Kidney (tissue), 13 donors: ENCODE measurements at regions not wholly inside any gene's neighbourhood (a gene's known extent, or its start where the extent isn't known, plus 50 kb on each side); places are given as distances from the start of the nearest gene placed in this dataset.

Experiments
- DNase-seq, 5 donors: peaks; one replicate each; pipeline ENCODE4 v3.0.0-alpha.2; 2013 to 2020
- FAIRE-seq: peaks from 2 replicates; lab custom pipeline; 2012; peaks lifted over from hg19 to GRCh38; lab: Jason Lieb, UNC
- H3K27ac ChIP-seq, 2 donors: one replicate each; pipeline ENCODE4 v1.7.0; 2013; ENCODE audit warnings: low read depth in 2 of 2, low read length in 2 of 2, inconsistent platforms in 1 of 2
- H3K27me3 ChIP-seq: one replicate; pipeline ENCODE4 v1.7.1; 2013; ENCODE audit warnings: low read length, inconsistent platforms; ENCODE audit not compliant: control insufficient read depth, insufficient read depth
- H3K36me3 ChIP-seq, 3 donors: one replicate each; pipeline versions ENCODE4 v1.7.0 to v1.7.1; 2013; ENCODE audit warnings: low read length in 3 of 3, control low read depth in 1 of 3, inconsistent platforms in 1 of 3; ENCODE audit not compliant: insufficient read depth in 3 of 3, control insufficient read depth in 2 of 3
- H3K4me1 ChIP-seq, 3 donors: one replicate each; pipeline versions ENCODE4 v1.7.0 to v1.7.1; 2013; ENCODE audit warnings: low read length in 3 of 3, inconsistent platforms in 1 of 3, low read depth in 1 of 3; ENCODE audit not compliant: control insufficient read depth in 2 of 3, insufficient read depth in 2 of 3
- H3K4me3 ChIP-seq, 3 donors: one replicate each; pipeline versions ENCODE4 v1.7.0 to v1.8.1; 2013; ENCODE audit warnings: low read length in 3 of 3, control low read depth in 1 of 3, inconsistent platforms in 1 of 3
- H3K9ac ChIP-seq, 3 donors: one replicate each; pipeline versions ENCODE4 v1.7.0 to v1.7.1; 2013; ENCODE audit warnings: low read length in 3 of 3, control low read depth in 1 of 3, inconsistent platforms in 1 of 3
- H3K9me3 ChIP-seq, 3 donors: one replicate each; pipeline versions ENCODE4 v1.7.0 to v1.7.1; 2013; ENCODE audit warnings: low read length in 3 of 3, control low read depth in 1 of 3, inconsistent platforms in 1 of 3; ENCODE audit not compliant: control insufficient read depth in 2 of 3, insufficient read depth in 1 of 3
- intact Hi-C: fragments of 100-400 bp; cut with DNase I; formaldehyde crosslinking; loops from one replicate; pipeline ENCODE4 v1.11.1; 2022
- TF ChIP-seq, protein P1 (sequence below): IDR thresholded peaks from 3 replicates; pipeline ENCODE4 v1.5.1; 2012; ENCODE audit warnings: mild to moderate bottlenecking, moderate library complexity, borderline replicate concordance; ENCODE audit not compliant: insufficient read depth; ENCODE audit errors: extremely low read depth
- donor health status: control.
- donor health status: control.
- donor health status: control.
- donor health status: control.
- donor health status: control.
- donor health status: DM: yes; HTN: yes; CAD: no.
- donor health status: Normal renal cell carcinoma (clear cell type).

DNA sequence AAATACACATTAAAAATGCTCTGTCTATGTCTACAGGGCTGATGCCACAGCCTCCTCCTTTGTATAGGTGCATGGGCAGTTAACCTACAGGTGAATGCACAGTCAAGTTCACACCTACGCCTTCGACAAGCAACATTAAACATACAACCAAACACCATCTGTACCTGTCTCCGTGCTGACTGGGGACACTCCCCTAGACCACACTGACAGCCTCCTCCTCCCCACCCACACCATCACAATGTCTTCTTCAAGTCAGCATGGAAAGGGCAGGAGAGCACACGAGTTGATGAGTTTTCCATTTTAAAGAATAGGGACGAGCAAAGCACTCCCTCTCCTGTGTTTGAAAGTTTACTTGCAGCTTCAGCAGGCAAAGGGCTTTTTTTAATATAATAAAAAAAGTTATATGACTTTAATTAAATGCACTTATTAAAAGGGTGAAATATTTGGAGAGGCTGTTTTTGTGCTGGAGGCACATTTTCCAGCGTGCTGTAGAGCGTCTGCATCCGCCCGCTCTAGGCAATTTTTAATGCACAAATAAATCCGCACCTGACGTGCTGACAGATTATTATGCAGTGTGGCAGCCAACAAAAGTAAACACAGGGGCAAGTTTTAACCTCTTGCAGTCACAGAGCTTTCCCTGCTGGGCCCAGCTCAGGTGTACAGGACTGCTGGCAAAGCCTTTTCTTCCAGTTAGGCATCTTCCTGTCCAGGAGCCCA, 367.9 kb downstream of the SOX9 start:
- intact Hi-C loops: no loop called here
- Histone ChIP-seq H3K9ac (no peak overlapping the region), H3K27ac (no peak overlapping the region), H3K9me3 (peaks cover 0 to 9% (median 0%) of the 10 kb centered on the region in 3 donors), H3K36me3 (no peaks in the 10 kb centered on the region), H3K4me3 (no peak overlapping the region), H3K4me1 (no peaks in the 10 kb centered on the region), H3K27me3 (no peaks in the 10 kb centered on the region)
- FAIRE-seq (no peak), DNase-seq (no peak)
- TF ChIP-seq, protein P1, sequence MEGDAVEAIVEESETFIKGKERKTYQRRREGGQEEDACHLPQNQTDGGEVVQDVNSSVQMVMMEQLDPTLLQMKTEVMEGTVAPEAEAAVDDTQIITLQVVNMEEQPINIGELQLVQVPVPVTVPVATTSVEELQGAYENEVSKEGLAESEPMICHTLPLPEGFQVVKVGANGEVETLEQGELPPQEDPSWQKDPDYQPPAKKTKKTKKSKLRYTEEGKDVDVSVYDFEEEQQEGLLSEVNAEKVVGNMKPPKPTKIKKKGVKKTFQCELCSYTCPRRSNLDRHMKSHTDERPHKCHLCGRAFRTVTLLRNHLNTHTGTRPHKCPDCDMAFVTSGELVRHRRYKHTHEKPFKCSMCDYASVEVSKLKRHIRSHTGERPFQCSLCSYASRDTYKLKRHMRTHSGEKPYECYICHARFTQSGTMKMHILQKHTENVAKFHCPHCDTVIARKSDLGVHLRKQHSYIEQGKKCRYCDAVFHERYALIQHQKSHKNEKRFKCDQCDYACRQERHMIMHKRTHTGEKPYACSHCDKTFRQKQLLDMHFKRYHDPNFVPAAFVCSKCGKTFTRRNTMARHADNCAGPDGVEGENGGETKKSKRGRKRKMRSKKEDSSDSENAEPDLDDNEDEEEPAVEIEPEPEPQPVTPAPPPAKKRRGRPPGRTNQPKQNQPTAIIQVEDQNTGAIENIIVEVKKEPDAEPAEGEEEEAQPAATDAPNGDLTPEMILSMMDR: no peak

DNA sequence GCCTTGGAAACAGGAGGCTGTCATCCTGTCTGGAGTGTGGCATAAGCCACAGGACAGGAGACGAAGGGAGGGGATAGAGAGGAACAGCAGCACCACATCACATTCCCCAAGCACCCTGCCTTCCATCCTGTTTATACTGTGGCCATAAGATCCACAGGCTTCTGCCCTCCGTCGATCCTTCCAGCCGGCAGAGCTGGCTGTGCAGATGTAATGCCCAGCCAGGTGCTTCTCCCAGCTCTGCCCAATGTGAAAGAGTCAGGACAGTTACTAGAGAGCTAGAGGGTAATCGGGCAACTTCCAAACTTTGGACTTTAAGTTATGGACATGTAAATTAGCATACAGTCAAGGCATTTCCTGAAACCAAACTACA, 368.4 kb downstream of the SOX9 start:
- TF ChIP-seq, protein P1: no peak
- no peak overlapping the region for H3K27ac ChIP-seq
- H3K4me3 ChIP-seq: no peak overlapping the region
- H3K36me3 ChIP-seq: no peaks in the 10 kb centered on the region
- DNase-seq (no peak), FAIRE-seq (no peak)
- intact Hi-C loops: no loop called here
- H3K9ac ChIP-seq: no peak overlapping the region
- H3K4me1 ChIP-seq: no peaks in the 10 kb centered on the region
- no peaks in the 10 kb centered on the region for H3K27me3 ChIP-seq
- peaks cover 0 to 9% (median 0%) of the 10 kb centered on the region in 3 donors for H3K9me3 ChIP-seq

DNA sequence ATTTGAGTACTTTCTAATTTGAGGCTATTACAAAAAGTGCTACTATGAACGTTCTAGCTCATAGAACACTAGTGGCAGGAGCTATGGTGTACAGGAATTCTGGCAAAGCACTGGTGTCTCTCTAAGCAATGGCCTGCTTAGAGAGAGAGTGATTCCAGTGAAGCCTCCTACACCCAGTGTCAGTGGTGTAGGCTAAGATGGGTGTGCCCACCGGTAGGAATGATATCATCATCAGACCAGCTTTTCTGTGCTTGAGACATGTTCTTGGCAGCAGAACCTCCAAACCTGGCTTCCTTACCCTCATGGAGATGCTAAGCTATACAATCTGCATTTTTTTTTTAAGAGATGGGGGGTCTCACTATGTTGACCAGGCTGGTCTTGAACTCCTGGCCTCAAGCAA, 370.3 kb downstream of the SOX9 start:
- intact Hi-C loops: no loop called here

More for the DNA sequence above, 370.3 kb downstream of the SOX9 start:
- Histone ChIP-seq H3K9ac (no peak overlapping the region), H3K9me3 (peaks cover 0 to 9% (median 0%) of the 10 kb centered on the region in 3 donors), H3K36me3 (no peaks in the 10 kb centered on the region), H3K27ac (no peak overlapping the region), H3K4me3 (no peak overlapping the region), H3K4me1 (no peaks in the 10 kb centered on the region), H3K27me3 (no peaks in the 10 kb centered on the region)
- DNase-seq (no peak), FAIRE-seq (no peak)
- TF ChIP-seq, protein P1: no peak
